Esophagus squamous epithelium (tissue), 4 donors: ENCODE measurements at regions not wholly inside any gene's neighbourhood (a gene's known extent, or its start where the extent isn't known, plus 50 kb on each side); places are given as distances from the start of the nearest gene placed in this dataset.

Experiments
- POLR2A ChIP-seq, 4 donors: fragments of 450-650 bp; IDR thresholded peaks; one replicate each; pipeline ENCODE4 v1.6.1; 2017; ENCODE audit warnings: antibody characterized with exemption in 4 of 4, mild to moderate bottlenecking in 4 of 4, moderate library complexity in 3 of 4
- TF ChIP-seq, protein P1 (sequence below), 6 experiments: fragments of 450-650 bp in 4 of 6; fragments of 200-600 bp in 2 of 6; sonication (generic) in 2 of 6; IDR thresholded peaks; one replicate each; pipeline ENCODE4 v1.5.1; 2016 to 2019; ENCODE audit warnings: antibody characterized with exemption in 6 of 6, mild to moderate bottlenecking in 4 of 6, moderate library complexity in 4 of 6

DNA sequence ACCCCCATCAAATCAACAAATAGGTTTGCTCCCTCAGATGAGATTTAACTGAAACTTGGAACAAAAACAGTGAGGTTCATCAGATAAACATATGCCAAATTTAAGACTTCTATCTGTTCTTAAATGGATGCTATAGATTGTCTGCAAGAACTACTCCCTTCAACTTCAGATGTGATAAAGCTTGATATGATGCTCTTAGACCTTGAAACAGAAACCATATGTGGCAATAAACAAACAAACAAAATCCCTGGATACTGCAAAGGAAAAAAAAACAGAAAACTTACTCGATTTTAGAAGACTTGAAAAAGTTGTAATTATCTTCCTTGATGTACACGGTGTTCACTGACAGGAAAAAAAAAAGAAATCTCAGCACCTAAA, 286.1 kb upstream of the USP25 start:
- TF ChIP-seq, protein P1, sequence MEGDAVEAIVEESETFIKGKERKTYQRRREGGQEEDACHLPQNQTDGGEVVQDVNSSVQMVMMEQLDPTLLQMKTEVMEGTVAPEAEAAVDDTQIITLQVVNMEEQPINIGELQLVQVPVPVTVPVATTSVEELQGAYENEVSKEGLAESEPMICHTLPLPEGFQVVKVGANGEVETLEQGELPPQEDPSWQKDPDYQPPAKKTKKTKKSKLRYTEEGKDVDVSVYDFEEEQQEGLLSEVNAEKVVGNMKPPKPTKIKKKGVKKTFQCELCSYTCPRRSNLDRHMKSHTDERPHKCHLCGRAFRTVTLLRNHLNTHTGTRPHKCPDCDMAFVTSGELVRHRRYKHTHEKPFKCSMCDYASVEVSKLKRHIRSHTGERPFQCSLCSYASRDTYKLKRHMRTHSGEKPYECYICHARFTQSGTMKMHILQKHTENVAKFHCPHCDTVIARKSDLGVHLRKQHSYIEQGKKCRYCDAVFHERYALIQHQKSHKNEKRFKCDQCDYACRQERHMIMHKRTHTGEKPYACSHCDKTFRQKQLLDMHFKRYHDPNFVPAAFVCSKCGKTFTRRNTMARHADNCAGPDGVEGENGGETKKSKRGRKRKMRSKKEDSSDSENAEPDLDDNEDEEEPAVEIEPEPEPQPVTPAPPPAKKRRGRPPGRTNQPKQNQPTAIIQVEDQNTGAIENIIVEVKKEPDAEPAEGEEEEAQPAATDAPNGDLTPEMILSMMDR (IDR thresholded peaks at IDR 0.05) = no peak
- TF ChIP-seq POLR2A (IDR thresholded peaks at IDR 0.05) = no peak
